ENCODE measurements at regions not wholly inside any gene's neighbourhood (a gene's known extent, or its start where the extent isn't known, plus 50 kb on each side); places are given as distances from the start of the nearest gene placed in this dataset.

- H3K4me1 ChIP-seq (ENCODE audit: insufficient read depth, low read length, severe bottlenecking), result no peaks in the 10 kb centered on the region
- no peaks in the 10 kb centered on the region for H3F3A ChIP-seq (ENCODE audit: insufficient read depth, low read length)
- H4K20me1 ChIP-seq (ENCODE audit: insufficient read depth, low read length), result no peaks in the 10 kb centered on the region
- no peak overlapping the region for H3K9ac ChIP-seq (ENCODE audit: low read length)
- H3K36me3 ChIP-seq (ENCODE audit: insufficient read depth, low read length), result no peaks in the 10 kb centered on the region
- H3K27ac ChIP-seq (ENCODE audit: low read depth, low read length, poor library complexity, severe bottlenecking), result no peak overlapping the region
- no peaks in the 10 kb centered on the region for H3K79me2 ChIP-seq (ENCODE audit: insufficient read depth, low read length)
- no peak overlapping the region for H2AFZ ChIP-seq (ENCODE audit: low read length)
- no peak overlapping the region for H3K4me2 ChIP-seq (ENCODE audit: low read length)
- H3K27me3 ChIP-seq (ENCODE audit: insufficient read depth, low read length), result no peaks in the 10 kb centered on the region
- TF ChIP-seq EZH2 (IDR thresholded peaks at IDR 0.05; ENCODE audit: borderline replicate concordance, low read length) (no peak), CTCF (IDR thresholded peaks at IDR 0.05; ENCODE audit: low read length) (no peak)
- H3K9me3 ChIP-seq (ENCODE audit: low read length), result no peaks in the 10 kb centered on the region
- no peaks in the 10 kb centered on the region for H3K9me2 ChIP-seq (ENCODE audit: low read depth, low read length)
- H3K4me3 ChIP-seq (ENCODE audit: low read depth, low read length, poor library complexity, severe bottlenecking), result no peak overlapping the region
Measured at GRCh38 chr10:33731322-33731721, 396.9 kb upstream of the NRP1 start.

- Histone ChIP-seq H3K27ac (ENCODE audit: low read depth, low read length, poor library complexity, severe bottlenecking) (no peak overlapping the region), H3K4me3 (ENCODE audit: low read depth, low read length, poor library complexity, severe bottlenecking) (no peak overlapping the region), H3F3A (ENCODE audit: insufficient read depth, low read length) (no peaks in the 10 kb centered on the region), H3K9me2 (ENCODE audit: low read depth, low read length) (no peaks in the 10 kb centered on the region), H3K27me3 (ENCODE audit: insufficient read depth, low read length) (no peaks in the 10 kb centered on the region), H3K4me1 (ENCODE audit: insufficient read depth, low read length, severe bottlenecking) (no peaks in the 10 kb centered on the region), H3K9ac (ENCODE audit: low read length) (no peak overlapping the region), H2AFZ (ENCODE audit: low read length) (no peak overlapping the region), H3K9me3 (ENCODE audit: low read length) (no peaks in the 10 kb centered on the region), H4K20me1 (ENCODE audit: insufficient read depth, low read length) (no peaks in the 10 kb centered on the region), H3K4me2 (ENCODE audit: low read length) (no peak overlapping the region), H3K36me3 (ENCODE audit: insufficient read depth, low read length) (no peaks in the 10 kb centered on the region), H3K79me2 (ENCODE audit: insufficient read depth, low read length) (no peaks in the 10 kb centered on the region)
- TF ChIP-seq CTCF (IDR thresholded peaks at IDR 0.05; ENCODE audit: low read length), result no peak
- no peak for TF ChIP-seq EZH2 (IDR thresholded peaks at IDR 0.05; ENCODE audit: borderline replicate concordance, low read length)
Measured at GRCh38 chr10:33725430-33725829, 391.0 kb upstream of the NRP1 start.

- Histone ChIP-seq H3K9me2 (ENCODE audit: low read depth, low read length) (no peaks in the 10 kb centered on the region), H3K4me3 (ENCODE audit: low read depth, low read length, poor library complexity, severe bottlenecking) (no peak overlapping the region), H4K20me1 (ENCODE audit: insufficient read depth, low read length) (no peaks in the 10 kb centered on the region), H3K4me2 (ENCODE audit: low read length) (no peak overlapping the region), H3K36me3 (ENCODE audit: insufficient read depth, low read length) (no peaks in the 10 kb centered on the region), H3K79me2 (ENCODE audit: insufficient read depth, low read length) (no peaks in the 10 kb centered on the region), H2AFZ (ENCODE audit: low read length) (no peak overlapping the region), H3K9me3 (ENCODE audit: low read length) (no peaks in the 10 kb centered on the region), H3K27ac (ENCODE audit: low read depth, low read length, poor library complexity, severe bottlenecking) (no peak overlapping the region), H3K4me1 (ENCODE audit: insufficient read depth, low read length, severe bottlenecking) (no peaks in the 10 kb centered on the region), H3K27me3 (ENCODE audit: insufficient read depth, low read length) (no peaks in the 10 kb centered on the region), H3K9ac (ENCODE audit: low read length) (no peak overlapping the region), H3F3A (ENCODE audit: insufficient read depth, low read length) (no peaks in the 10 kb centered on the region)
- TF ChIP-seq EZH2 (IDR thresholded peaks at IDR 0.05; ENCODE audit: borderline replicate concordance, low read length) (no peak), CTCF (IDR thresholded peaks at IDR 0.05; ENCODE audit: low read length) (no peak)
Measured at GRCh38 chr10:33723181-33723580, 388.7 kb upstream of the NRP1 start.

All from OCI-LY1 (cell line).